ENCODE measurements at regions not wholly inside any gene's neighbourhood (a gene's known extent, or its start where the extent isn't known, plus 50 kb on each side); places are given as distances from the start of the nearest gene placed in this dataset.

GRCh38 chr7:12066521-12066920 is 144.6 kb upstream of the TMEM106B start:
- TF ChIP-seq ZNF382 (CRISPR knock-in tag; IDR thresholded peaks at IDR 0.05; ENCODE audit: borderline replicate concordance): no peak
- no peak for TF ChIP-seq ZNF275 (CRISPR knock-in tag; IDR thresholded peaks at IDR 0.05; ENCODE audit: borderline replicate concordance)
- TF ChIP-seq JUND (CRISPR knock-in tag; IDR thresholded peaks at IDR 0.05): no peak
- no peak for TF ChIP-seq ZNF589 (CRISPR knock-in tag; conservative IDR thresholded peaks at IDR 0.05)
- TF ChIP-seq ZZZ3 (CRISPR knock-in tag; IDR thresholded peaks at IDR 0.05; ENCODE audit: borderline replicate concordance): no peak
- TF ChIP-seq ZNF121 (CRISPR knock-in tag; IDR thresholded peaks at IDR 0.05): no peak
- TF ChIP-seq RAD21 (CRISPR knock-in tag; IDR thresholded peaks at IDR 0.05): no peak
- no peak for TF ChIP-seq ZSCAN30 (CRISPR knock-in tag; IDR thresholded peaks at IDR 0.05)
- no peak for TF ChIP-seq BCL3 (CRISPR knock-in tag; IDR thresholded peaks at IDR 0.05)
- no peak for TF ChIP-seq ZNF687 (CRISPR knock-in tag; IDR thresholded peaks at IDR 0.05)
- no peak for TF ChIP-seq SAFB2 (CRISPR knock-in tag; IDR thresholded peaks at IDR 0.05; ENCODE audit: borderline replicate concordance, low read depth)

Measured in HepG2 (cell line).